GM18861 (cell line): ENCODE measurements at regions not wholly inside any gene's neighbourhood (a gene's known extent, or its start where the extent isn't known, plus 50 kb on each side); places are given as distances from the start of the nearest gene placed in this dataset.

Experiments
- ATAC-seq: cut with Tn5 transposase; IDR thresholded peaks from one replicate; pipeline ENCODE4 v1.9.1; 2021; ENCODE audit not compliant: unreplicated experiment

- ATAC-seq = no peak
Measured at GRCh38 chr6:14791526-14791925, 454.3 kb upstream of the JARID2 start.

GRCh38 chr6:14792118-14792955 lies 453.5 kb upstream of the JARID2 start:
- no peak for ATAC-seq

GRCh38 chr6:14795451-14795850 lies 450.4 kb upstream of the JARID2 start:
- ATAC-seq = no peak

- no peak for ATAC-seq
Measured at GRCh38 chr6:14796974-14797762, 448.7 kb upstream of the JARID2 start.

GRCh38 chr6:14797875-14798593 lies 447.8 kb upstream of the JARID2 start:
- ATAC-seq = no peak

- ATAC-seq = no peak
Measured at GRCh38 chr6:14798594-14798982, 447.3 kb upstream of the JARID2 start.

GRCh38 chr6:14798996-14799588 lies 446.8 kb upstream of the JARID2 start:
- no peak for ATAC-seq

GRCh38 chr6:14799928-14800327 lies 445.9 kb upstream of the JARID2 start:
- ATAC-seq = peak; percentile 56

- ATAC-seq = no peak
Measured at GRCh38 chr6:14802514-14803160, 443.2 kb upstream of the JARID2 start.

GRCh38 chr6:14804001-14804784 lies 441.7 kb upstream of the JARID2 start:
- ATAC-seq = no peak

GRCh38 chr6:14804785-14805210 lies 441.1 kb upstream of the JARID2 start:
- no peak for ATAC-seq

- no peak for ATAC-seq
Measured at GRCh38 chr6:14806101-14806500, 439.8 kb upstream of the JARID2 start.

GRCh38 chr6:14807130-14807529 lies 438.7 kb upstream of the JARID2 start:
- no peak for ATAC-seq

GRCh38 chr6:14807971-14808370 lies 437.9 kb upstream of the JARID2 start:
- ATAC-seq = no peak

GRCh38 chr6:14810021-14810420 lies 435.8 kb upstream of the JARID2 start:
- ATAC-seq = no peak

GRCh38 chr6:14811775-14812428 lies 434.0 kb upstream of the JARID2 start:
- ATAC-seq = no peak

GRCh38 chr6:14814016-14814415 lies 431.9 kb upstream of the JARID2 start:
- ATAC-seq = no peak

GRCh38 chr6:14816116-14816859 lies 429.6 kb upstream of the JARID2 start:
- ATAC-seq = no peak

GRCh38 chr6:14817074-14817473 lies 428.8 kb upstream of the JARID2 start:
- ATAC-seq = no peak
